ENCODE measurements at regions not wholly inside any gene's neighbourhood (a gene's known extent, or its start where the extent isn't known, plus 50 kb on each side); places are given as distances from the start of the nearest gene placed in this dataset.

DNA sequence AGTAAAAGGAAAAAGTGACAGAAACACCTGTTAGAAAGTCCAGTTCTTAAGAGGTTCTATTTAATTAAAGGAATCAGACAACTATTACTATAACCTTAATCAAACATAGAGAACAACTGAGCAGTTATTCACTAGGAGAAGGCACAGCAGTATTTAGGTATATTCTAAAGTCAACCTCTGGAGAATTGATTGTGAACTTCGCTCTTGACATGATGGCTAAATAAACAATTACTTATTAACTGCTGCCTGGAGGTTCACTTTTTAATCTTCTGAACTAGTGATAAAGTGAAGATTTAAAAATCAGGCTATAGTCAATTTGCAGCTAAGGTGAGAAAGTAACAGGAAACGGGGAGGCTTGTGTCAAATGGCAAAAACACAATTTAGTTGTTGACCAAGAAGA lies 557.3 kb downstream of the FAM181B start:
- TF ChIP-seq, protein P1, sequence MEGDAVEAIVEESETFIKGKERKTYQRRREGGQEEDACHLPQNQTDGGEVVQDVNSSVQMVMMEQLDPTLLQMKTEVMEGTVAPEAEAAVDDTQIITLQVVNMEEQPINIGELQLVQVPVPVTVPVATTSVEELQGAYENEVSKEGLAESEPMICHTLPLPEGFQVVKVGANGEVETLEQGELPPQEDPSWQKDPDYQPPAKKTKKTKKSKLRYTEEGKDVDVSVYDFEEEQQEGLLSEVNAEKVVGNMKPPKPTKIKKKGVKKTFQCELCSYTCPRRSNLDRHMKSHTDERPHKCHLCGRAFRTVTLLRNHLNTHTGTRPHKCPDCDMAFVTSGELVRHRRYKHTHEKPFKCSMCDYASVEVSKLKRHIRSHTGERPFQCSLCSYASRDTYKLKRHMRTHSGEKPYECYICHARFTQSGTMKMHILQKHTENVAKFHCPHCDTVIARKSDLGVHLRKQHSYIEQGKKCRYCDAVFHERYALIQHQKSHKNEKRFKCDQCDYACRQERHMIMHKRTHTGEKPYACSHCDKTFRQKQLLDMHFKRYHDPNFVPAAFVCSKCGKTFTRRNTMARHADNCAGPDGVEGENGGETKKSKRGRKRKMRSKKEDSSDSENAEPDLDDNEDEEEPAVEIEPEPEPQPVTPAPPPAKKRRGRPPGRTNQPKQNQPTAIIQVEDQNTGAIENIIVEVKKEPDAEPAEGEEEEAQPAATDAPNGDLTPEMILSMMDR (IDR thresholded peaks at IDR 0.05; ENCODE audit: insufficient read depth, low read length, poor library complexity, severe bottlenecking): no peak
- H3K4me3 ChIP-seq (replicated peaks; ENCODE audit: low read depth, low read length): no peak overlapping the region
- H3K36me3 ChIP-seq (ENCODE audit: control insufficient read depth, insufficient read depth, low read length): no peaks in the 10 kb centered on the region
- DNase-seq (ENCODE audit: extremely low read depth, insufficient read length): no peak
- no peaks in the 10 kb centered on the region for H3K27me3 ChIP-seq (replicated peaks; ENCODE audit: control insufficient read depth, insufficient read depth, low read length)

DNA sequence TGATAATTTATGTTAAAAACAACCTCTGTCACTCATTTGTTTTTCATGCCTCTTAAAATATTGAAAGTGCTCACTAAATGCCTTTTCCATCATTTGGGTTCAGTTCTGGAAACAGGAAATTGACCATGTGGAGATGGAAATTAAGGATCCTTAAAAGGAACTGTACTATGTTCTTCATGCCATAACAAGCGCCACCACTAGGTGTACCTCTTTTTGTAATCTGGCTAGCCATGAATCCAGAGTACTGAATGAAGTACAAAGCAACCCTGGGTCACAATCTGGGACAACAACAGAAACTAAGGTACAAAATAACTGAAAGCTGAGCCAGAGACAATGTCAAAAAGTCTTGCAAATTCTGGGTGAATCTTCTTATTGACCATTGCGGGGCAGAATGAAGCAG lies 559.1 kb downstream of the FAM181B start:
- TF ChIP-seq, protein P1 (IDR thresholded peaks at IDR 0.05; ENCODE audit: insufficient read depth, low read length, poor library complexity, severe bottlenecking): peak; percentile 51
- no peak for DNase-seq (ENCODE audit: extremely low read depth, insufficient read length)
- H3K27me3 ChIP-seq (replicated peaks; ENCODE audit: control insufficient read depth, insufficient read depth, low read length): no peaks in the 10 kb centered on the region
- H3K4me3 ChIP-seq (replicated peaks; ENCODE audit: low read depth, low read length): no peak overlapping the region
- no peaks in the 10 kb centered on the region for H3K36me3 ChIP-seq (ENCODE audit: control insufficient read depth, insufficient read depth, low read length)

DNA sequence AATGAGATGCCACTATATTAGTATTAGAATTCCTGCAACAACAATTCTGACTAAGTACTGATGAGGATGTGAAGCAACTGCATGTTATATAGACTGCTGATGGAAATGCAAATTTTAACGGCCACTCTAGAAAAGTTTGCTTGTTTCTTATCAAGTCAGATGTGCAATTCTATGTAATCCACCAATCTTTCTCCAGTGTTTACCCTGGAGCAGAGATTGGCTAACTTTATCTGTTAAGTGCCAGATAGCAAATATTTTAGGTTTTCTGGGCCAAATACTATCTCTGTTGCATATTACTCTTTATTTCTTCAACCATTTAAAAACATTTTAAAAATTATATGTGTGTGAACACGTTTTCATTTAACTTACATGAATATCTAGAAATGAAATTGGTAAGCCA lies 586.9 kb downstream of the FAM181B start:
- H3K36me3 ChIP-seq (ENCODE audit: control insufficient read depth, insufficient read depth, low read length): no peaks in the 10 kb centered on the region
- H3K27me3 ChIP-seq (replicated peaks; ENCODE audit: control insufficient read depth, insufficient read depth, low read length): no peaks in the 10 kb centered on the region
- no peak overlapping the region for H3K4me3 ChIP-seq (replicated peaks; ENCODE audit: low read depth, low read length)
- DNase-seq (ENCODE audit: extremely low read depth, insufficient read length): no peak
- TF ChIP-seq, protein P1 (IDR thresholded peaks at IDR 0.05; ENCODE audit: insufficient read depth, low read length, poor library complexity, severe bottlenecking): no peak

DNA sequence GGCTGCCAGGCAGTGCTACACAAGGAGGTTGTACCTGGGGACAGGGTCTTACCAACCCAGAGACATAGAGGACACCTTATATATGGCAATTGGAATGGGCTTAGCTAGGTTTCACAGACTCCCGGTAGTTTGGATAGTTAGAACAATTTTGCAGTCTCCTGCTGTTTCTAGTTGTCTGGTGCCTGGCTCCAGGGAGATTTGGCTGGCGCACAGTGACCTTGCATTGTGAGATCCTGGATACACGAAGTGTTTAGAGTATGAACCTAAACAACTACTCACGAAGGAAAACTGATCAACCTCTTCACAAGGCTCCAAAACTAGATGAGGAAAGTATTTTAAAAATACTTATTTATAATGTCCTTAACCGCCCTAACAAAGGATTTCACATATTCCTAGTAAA lies 614.7 kb downstream of the FAM181B start:
- Histone ChIP-seq H3K4me3 (replicated peaks; ENCODE audit: low read depth, low read length) (no peak overlapping the region), H3K27me3 (replicated peaks; ENCODE audit: control insufficient read depth, insufficient read depth, low read length) (no peaks in the 10 kb centered on the region), H3K36me3 (ENCODE audit: control insufficient read depth, insufficient read depth, low read length) (no peaks in the 10 kb centered on the region)
- TF ChIP-seq, protein P1 (IDR thresholded peaks at IDR 0.05; ENCODE audit: insufficient read depth, low read length, poor library complexity, severe bottlenecking): no peak
- no peak for DNase-seq (ENCODE audit: extremely low read depth, insufficient read length)

DNA sequence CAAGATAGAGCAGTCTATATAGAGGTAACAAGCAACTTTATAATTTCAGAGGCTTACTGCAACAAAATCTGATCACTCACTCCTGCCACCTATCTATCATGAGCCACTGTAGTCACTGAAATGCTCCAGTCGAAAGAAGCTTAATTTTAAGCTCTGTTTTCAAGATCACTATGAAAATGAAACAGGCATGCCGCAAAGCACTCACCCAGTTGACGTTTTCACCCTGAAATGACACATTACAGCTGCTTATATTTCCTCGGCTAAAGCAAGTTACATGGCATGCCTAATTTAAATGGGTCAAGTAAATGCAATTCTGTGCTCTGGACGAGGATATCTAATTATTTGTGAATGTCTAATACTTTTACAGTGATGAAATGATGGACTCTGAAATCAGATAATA lies 616.3 kb downstream of the FAM181B start:
- TF ChIP-seq, protein P1 (IDR thresholded peaks at IDR 0.05; ENCODE audit: insufficient read depth, low read length, poor library complexity, severe bottlenecking): no peak
- DNase-seq (ENCODE audit: extremely low read depth, insufficient read length): no peak

DNA sequence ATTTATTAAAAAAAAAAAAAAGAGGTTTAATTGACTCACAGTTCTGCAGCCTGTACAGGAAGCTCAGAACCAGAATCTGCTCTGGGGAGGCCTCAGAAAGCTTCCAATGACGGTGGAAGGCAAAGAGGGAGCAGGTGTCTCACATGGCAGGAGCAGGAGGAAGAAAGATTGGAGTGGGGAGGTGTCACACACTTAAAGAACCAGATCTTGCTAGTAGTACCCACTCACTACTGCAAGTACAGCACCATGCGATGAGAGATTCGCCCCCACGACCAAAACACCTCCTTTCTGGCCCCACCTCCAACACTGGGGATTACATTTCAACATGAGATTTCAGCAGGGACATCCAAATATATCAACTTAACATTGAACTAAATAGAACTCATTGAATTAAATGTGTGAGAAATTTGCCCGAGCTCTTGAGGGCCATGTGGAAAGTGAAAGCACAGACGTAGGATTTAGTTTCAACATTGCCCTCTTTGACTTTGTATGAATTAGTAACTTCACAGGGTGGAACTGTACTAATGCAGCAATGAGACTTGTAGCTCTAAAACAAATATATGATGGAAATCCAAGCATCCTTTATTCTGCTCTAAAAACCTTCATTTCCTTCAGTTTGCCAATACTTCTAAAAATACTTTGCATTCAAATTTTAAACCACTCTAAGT lies 628.2 kb downstream of the FAM181B start:
- TF ChIP-seq, protein P1 (IDR thresholded peaks at IDR 0.05; ENCODE audit: insufficient read depth, low read length, poor library complexity, severe bottlenecking): no peak
- H3K27me3 ChIP-seq (replicated peaks; ENCODE audit: control insufficient read depth, insufficient read depth, low read length): no peaks in the 10 kb centered on the region
- DNase-seq (ENCODE audit: extremely low read depth, insufficient read length): no peak
- no peaks in the 10 kb centered on the region for H3K36me3 ChIP-seq (ENCODE audit: control insufficient read depth, insufficient read depth, low read length)
- no peak overlapping the region for H3K4me3 ChIP-seq (replicated peaks; ENCODE audit: low read depth, low read length)

More for the DNA sequence above, 616.3 kb downstream of the FAM181B start:
- no peak overlapping the region for H3K4me3 ChIP-seq (replicated peaks; ENCODE audit: low read depth, low read length)
- no peaks in the 10 kb centered on the region for H3K36me3 ChIP-seq (ENCODE audit: control insufficient read depth, insufficient read depth, low read length)
- H3K27me3 ChIP-seq (replicated peaks; ENCODE audit: control insufficient read depth, insufficient read depth, low read length): no peaks in the 10 kb centered on the region

All from GM06990 (cell line).